DND-41 (cell line): ENCODE measurements at regions not wholly inside any gene's neighbourhood (a gene's known extent, or its start where the extent isn't known, plus 50 kb on each side); places are given as distances from the start of the nearest gene placed in this dataset.

Experiments
- EZH2 ChIP-seq: IDR thresholded peaks from 3 replicates; pipeline ENCODE4 v1.6.1; 2012; ENCODE audit warnings: borderline replicate concordance, low read depth, mild to moderate bottlenecking, moderate library complexity, low read length, inconsistent platforms; ENCODE audit not compliant: severe bottlenecking
- TF ChIP-seq, protein P1 (sequence below): IDR thresholded peaks from 2 replicates; pipeline ENCODE4 v1.5.1; 2012; ENCODE audit warnings: borderline replicate concordance, low read length, moderate library complexity, mild to moderate bottlenecking; ENCODE audit not compliant: poor library complexity, severe bottlenecking; ENCODE audit errors: extremely low read depth

DNA sequence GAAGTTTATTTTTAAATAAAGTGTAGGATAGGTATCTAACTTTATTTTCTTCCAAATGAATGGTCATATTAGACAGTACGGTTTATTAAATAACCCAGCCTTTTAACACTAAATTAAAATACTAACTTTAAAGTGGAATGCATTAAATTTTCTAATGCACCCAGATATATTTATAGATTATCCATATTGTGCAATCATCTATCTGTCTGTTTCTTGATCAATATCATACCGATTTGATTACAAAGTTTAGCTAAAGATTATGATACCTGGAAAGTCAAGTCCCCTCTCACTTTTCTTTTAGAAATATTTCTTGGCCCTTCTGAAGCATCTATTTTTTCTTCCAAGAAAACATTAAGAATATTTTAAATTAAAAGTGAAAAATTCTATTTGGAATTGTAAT, 124.3 kb upstream of the PDE5A start:
- TF ChIP-seq, protein P1, sequence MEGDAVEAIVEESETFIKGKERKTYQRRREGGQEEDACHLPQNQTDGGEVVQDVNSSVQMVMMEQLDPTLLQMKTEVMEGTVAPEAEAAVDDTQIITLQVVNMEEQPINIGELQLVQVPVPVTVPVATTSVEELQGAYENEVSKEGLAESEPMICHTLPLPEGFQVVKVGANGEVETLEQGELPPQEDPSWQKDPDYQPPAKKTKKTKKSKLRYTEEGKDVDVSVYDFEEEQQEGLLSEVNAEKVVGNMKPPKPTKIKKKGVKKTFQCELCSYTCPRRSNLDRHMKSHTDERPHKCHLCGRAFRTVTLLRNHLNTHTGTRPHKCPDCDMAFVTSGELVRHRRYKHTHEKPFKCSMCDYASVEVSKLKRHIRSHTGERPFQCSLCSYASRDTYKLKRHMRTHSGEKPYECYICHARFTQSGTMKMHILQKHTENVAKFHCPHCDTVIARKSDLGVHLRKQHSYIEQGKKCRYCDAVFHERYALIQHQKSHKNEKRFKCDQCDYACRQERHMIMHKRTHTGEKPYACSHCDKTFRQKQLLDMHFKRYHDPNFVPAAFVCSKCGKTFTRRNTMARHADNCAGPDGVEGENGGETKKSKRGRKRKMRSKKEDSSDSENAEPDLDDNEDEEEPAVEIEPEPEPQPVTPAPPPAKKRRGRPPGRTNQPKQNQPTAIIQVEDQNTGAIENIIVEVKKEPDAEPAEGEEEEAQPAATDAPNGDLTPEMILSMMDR = no peak
- no peak for TF ChIP-seq EZH2
